ENCODE measurements at regions not wholly inside any gene's neighbourhood (a gene's known extent, or its start where the extent isn't known, plus 50 kb on each side); places are given as distances from the start of the nearest gene placed in this dataset.

DNA sequence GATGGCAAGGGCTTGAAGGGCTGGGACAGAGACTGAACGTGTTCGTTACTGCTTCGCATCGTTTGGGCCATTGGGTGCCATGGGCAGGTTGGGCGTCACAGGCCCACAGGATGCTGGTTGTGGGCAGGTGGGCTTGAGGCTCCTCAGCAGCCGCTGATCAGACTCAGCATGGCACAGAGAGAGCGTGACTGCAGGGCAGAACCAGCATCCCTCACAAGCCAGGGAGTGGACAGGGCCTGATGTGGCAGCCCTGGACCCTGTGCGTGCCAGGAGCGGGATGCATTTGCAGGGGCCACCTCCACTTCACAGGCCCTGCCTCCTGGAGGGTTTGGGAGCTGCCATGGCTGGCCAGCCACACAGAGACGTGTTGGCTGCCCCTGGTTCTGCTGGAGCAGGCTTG, 1228.3 kb downstream of the BRD1 start:
- DNase-seq: no peak

DNA sequence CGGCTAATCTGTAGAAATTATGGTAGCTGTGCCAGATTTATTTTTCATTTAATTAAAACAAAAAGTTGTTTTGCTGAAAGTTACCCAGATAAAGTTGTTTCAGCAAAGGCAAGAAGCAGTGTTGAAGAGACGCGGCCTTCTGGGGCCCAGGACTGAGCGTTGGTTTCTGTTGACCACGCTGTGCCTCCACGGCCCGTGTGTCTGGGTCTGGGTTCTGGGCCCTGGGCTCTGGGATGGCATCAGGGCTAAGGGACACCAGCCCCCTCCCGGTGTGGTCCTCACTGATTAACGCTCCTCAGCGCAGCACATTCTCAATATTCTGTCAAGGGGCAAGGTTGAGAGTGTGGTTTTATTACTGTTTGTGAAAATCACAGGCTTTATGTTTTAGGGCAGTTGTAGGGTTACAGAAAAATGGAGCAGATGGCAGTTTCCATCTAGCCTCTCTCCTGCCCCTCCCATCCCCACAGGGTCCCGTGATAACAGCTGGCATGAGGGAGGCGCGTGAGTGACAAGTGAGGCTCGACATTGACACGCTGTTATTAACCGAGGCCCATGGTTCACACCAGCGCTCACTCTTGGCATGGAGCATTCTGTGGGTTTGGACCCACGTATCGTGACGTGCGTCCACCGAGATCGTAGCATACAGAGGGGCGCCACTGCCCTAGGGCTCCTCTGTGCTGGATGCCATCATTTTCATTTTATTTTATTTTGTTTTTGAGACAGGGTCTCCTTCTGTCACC, 1231.4 kb downstream of the BRD1 start:
- DNase-seq: no peak

DNA sequence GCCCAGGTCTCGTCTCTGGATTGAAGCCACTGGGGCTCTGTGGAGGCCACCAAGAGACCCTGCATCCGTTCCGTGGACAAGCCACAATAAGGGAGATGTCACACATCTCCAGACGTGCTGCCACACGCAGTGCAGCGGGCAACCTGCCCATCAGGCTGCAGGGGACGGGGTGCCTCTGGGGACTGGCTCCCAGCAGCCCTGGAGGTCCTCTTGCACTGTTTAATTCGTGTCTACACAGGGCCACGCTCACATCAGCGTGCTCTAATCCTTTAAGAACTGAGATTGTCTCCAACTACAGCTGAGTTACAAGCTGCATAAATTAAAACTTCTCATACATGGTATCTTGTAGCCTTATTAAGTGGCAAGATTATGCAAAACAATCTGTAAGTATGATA, 1232.2 kb downstream of the BRD1 start:
- no peak for DNase-seq

DNA sequence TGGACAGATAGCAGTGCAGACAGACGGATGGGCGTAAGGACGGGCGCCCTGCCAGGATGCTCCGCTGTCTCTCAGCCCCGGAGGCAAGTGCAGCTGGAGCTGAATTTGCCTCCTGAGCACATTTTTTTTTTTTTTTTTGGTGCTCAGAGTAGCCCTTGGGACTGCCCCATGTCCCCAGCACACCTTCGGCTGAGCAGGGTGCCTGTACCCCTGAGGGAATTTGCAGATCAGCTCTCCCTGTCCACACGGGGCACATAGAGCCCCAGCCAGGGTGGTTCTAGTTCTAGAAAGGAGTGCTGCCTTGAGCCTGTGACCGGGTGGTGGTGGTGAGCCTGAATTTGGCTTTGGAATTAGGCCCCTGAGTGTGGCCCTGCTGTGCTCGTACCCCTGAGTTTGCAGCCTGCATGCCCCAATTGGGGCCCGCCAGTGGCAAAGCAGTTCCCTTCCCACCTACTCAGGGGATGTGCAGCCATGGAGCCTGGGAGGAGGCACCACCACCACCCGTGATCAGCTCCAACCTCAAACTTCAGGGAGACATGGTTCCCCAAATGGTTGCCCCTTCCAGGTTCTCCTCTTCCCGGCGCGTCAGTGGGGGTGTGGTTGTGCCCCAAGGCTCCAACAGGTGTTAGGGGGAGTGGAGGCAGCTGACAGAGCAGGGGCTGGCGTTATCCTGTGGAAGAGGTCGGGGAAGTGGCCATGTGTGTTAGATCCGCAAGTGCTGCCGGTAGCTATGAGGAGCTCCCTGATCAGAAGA, 1232.7 kb downstream of the BRD1 start:
- DNase-seq: no peak

DNA sequence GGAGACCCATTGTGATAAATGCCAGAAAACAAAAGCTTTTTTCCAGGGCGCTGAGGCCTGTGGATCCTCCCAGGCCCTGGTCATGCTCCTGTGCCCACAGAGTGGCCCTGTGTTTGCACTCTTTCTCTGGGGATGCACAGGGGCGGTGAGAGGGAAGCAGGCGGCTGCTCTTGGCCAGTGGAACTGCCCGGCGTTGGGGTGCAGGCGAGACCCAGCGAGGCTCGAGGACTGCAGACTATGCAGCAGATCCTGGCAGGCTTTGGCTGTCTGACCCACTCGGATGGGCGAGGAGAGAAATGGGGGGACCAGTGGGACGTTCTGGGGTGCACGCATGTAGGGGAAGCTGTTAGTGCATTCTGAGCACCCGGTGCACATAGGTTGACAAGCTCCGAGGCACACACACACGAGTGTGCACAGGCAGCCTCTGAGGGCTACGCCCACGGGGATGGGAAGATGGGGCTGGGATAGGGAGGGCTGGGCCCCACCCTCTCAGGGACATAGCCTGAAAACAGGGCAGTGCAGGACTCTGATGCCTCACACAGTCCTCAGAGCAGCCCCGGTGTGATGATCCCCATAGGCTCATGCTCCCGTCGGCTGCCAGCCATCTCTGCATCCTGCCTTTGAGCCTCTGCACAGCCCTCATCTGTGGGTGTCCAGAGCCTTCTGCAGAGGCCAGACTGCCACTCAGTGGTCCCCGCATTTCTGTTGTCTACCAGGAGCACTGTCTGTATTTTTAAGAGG, 1233.5 kb downstream of the BRD1 start:
- DNase-seq: no peak

DNA sequence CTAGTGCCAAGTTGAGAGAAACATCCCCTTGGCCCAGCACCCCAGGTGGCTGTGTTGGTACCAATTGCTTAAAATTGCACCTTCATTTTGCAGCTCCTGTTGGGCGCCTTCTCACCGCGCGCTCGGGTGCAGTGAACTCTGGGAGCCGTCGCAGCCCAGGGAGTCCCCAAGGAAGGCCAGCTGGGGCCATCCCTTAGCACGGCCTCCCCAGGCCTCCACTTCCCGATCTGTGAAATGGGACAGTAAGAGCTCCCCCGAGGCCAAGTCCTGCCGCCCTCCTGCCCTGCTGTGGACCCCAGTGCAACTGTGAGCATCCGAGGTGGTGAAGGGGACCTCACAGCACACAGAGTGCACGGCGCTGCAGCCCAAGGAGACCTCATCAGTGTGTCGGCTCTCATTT, 1234.1 kb downstream of the BRD1 start:
- no peak for DNase-seq

DNA sequence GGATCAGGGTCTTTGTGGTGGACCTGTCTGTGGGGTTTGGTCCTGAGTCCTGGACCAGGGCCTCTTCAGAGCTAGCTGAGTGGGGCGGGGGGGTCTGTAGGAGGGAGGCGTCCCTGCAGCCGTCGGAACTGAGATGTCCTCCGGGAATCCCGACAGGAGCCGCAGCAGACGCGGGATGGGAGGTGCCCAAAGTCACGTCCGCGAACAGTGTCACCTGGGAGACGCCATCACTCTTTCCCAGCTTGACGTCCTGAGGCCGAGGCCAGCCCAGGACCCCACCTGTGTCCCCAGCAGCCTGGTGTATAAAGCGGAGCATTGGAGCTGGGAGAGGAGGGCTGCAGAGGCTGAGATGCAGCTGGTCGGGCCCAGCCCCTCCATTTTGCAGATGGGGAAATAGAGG, 1234.7 kb downstream of the BRD1 start:
- no peak for DNase-seq

DNA sequence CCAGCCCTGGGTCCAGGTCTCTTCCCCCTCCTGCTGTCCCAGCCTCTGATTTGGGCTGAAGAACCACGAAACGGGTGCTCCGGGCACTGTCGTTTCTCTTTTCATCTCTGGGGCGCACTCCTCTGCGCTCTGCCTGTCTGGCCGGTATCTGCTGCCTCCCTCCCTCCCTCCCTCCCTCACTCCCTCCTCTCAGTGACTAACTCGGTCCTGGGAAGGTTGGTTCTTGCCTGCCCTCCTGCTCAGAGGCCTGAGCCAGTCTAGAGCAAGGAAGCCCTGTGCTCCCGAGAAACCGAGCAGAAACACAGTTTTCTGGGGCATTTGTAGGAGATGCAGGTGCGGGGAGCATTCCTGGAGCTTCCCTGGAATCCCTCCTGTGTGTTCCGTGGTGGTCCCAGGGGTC, 1235.2 kb downstream of the BRD1 start:
- DNase-seq: no peak

DNA sequence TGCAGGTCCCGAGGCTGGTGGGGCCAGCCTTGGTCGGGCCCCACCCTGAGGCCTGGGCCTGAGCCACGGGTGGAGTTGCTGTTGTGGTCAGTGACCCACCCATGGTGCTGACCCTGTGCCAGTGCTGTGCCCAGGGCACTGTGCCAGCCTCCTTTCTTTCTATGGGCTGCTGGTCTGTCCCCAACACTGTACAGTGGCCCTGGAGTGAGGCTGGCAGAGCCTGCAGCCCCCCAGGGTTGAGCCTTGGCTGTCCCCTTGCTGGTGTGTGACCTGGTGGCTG, 1235.7 kb downstream of the BRD1 start:
- DNase-seq: no peak

DNA sequence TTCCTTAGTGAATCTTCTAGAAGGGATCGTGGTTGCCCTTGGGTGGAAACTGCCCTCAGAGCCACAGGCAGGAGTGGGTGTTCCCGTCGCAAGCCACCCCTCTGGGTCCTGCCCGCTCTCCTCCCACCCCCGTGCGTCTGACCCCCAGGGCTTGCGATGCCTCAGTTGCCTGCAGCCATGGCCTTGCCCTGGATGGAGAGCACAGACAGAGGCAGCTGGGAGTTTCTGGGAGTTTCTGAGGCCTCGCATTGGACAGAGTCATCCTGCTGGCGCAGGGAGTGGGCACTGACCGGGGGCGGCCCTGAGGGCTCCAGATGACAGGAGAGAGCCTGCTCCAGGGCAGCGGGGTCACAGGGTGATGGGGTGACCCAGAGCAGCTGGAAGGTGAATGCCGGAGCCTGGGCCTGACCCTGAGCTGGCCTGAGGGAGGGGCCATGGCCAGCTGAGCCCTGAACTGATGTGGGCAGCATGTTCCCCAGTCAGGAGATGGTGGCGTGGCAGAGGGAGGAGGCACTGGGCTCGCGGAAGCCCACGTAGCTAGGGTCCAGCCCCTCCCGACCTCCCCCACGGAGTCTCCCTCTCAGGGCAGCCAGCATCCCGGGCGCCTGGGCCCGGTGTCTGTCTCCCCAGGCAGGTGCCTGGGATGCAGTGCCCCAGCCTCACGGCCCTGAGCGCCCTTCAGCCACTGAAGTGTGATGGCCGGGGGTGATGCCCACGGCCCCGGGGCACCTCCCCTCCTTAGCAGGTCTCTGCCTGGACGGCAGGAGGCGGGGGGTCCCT, 1236.2 kb downstream of the BRD1 start:
- DNase-seq: no peak

DNA sequence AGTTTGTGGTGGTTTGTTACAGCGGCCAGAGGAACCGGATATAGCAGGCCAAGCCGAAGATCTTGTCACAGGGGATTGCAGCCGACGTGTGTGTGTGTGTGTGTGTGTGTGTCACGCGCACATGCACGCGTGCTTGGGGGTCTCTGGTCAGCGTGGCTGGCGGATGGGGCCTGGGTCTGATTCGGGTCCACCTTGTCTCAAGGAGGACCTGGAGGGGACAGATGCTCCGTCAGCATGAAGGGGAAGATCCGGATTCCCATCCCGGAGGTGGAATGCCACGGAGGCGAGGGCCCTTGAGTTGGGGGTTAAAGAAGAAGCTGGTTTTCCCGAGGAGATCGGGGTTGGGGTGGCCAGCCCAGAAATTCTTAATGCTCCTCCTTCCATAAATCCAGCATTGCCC, 1237.8 kb downstream of the BRD1 start:
- no peak for DNase-seq

DNA sequence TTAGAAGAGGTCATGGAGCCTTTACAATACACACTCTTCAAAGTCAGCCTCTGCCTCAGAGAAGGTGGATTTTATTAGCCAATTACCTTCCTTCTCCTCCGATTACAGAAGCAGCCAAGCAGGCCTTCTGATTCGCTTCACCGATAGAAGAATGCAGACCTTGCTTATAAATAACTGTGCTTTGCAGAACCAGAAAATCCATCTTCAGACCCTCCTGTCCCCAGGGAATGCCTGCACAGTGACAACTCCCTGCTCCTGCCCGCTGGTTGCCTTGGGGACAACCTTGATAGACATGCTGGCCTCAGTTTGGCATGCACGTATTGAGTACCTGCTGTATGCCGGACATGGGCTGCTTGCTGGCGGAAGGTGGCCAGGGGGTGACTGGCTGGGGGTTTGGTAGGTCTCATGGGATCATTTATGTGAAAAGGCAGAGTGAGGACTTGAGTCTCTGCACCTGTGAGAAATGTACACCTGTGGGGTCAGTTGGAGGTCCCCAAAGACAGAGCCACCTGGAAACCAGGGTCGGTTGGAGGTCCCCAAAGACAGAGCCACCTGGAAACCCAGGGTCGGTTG, 1238.7 kb downstream of the BRD1 start:
- no peak for DNase-seq

DNA sequence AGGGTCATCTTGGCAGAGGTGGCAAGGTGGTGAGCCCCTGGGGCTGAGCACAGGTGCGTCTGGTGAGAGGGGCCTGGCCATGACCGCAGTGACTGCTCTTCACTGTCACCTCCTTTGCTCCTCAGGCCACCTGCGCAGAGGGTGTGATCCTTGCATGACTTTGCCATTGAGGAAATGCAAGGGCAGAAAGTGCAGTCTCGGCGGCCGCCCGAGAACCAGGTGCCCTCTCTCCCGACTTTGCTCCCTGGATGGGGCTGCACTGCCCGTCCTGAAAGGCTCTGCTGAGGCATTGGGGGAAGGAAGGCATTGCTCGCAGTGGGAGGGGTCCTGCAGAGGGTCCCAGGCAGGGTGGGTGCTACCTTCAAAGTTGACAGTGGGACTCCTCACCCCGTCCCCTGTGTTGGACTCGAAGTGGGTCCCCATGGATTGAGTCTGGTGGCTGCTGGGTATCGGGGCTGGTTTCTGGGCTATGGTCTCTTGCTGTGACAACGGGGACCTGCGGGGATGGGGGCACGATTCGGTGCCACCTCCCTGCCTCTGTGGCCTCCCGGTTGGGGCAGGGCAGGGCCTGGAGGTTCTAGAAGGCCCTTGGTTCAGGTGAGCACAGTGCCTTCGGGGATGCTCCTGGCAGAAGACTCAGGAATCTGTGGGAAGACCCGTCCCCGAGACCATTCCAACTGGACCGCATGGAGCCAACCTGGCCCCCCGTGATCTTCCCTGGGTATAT, 1239.4 kb downstream of the BRD1 start:
- no peak for DNase-seq

DNA sequence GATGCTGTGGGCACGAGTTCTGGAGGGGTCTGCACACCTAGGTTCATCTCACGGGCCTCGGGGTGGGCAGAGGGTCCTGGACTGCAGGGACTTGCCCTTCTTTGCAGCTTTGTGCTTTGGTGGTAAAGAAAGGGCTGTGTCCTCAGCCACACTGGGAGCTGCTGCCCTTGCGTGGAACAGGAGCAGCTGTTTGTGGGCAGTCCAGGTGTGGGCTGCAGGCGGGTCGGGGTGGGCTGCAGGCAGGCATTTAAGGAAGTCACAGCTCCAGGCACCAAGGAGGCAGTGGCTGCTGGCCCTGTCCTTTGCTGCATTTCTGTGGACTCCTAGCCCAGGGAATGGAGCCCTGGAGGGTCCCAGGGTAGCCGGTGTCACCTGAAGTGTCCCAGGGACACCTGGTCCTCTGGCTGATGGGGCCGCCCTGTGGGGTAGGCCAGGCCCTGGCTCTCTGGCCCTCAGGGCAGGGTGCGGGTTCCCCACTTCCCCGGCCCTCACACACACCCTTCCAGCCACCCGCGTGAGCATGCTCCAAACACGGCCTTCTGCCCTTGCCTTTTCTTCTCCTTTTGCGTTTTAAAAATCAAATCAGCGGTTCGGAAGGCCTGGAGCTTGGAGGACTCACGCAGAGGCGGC, 1240.3 kb downstream of the BRD1 start:
- no peak for DNase-seq

DNA sequence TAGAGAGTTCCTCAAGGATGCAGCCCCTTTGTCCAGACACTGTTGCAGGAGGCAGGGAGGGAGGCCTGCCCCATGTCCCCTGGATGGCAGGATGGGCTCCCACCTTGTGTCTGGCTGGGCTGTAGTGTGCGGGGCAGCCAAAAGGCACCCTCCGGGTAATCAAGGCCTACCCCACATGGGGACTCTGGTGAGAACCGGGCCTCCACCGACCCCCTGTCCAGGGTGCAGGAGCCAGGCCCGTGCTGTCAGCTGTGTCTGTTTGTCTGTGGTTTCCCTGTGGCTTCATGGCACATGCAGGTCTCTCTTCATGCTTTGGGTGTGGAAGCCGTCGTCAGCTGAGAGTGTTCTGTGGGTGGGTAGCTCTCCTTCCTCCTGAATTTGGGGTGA, 1240.9 kb downstream of the BRD1 start:
- DNase-seq: no peak

DNA sequence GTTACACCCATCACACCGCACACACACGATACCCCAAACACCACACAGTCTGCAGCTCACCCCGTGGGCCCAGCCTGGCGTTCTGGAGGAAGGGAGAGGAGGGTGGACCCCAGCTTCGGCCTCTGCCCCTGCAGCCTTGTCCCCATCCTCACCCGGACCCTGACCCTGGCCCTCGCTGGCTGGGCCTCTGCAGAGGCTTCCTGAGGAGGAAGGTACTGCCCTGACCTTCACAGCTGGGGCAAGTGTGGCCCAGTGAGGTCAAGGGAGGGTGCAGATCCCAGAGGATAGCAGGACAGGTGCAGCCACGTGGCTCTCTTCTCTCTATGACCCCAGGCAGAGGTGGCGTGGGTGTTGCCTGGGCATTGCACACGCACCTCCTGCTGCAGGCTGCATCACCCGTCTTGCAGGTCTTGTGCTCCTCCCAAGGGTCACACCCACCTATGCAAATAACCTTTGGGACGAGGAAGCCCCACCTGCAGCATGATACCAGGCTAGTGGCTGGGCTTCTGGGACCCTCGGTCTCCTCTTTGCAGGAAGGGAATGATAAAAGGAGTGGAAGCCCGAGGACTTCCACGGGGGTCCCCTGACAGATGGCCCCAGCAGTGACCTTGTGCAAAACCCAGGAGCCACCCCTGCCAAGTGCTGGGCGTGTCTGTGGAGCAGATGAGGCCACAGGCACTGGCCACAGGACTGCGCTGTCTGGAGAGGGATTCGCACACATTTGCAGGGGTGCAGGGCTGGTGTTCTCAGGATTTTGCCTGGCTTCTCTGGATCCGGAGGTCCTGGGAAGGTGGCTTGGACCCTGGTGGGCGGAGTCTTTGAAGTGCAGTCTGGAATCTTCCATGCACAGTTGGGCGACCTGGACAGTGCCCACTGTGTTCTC, 1241.5 kb downstream of the BRD1 start:
- no peak for DNase-seq

DNA sequence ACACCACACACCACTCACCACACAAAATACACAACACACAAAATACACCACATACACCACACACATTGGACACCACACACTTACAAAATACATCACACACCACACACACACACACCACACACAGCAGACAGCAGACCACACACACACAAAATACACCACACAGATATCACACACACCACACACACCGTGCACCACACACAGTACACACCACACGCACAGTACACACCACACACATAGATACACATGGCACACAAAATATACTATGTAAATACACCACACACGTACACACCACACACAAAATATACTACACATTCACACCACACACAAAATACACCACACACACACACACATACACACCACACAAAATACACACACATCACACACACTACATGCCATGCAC, 1243.5 kb downstream of the BRD1 start:
- DNase-seq: no peak

DNA sequence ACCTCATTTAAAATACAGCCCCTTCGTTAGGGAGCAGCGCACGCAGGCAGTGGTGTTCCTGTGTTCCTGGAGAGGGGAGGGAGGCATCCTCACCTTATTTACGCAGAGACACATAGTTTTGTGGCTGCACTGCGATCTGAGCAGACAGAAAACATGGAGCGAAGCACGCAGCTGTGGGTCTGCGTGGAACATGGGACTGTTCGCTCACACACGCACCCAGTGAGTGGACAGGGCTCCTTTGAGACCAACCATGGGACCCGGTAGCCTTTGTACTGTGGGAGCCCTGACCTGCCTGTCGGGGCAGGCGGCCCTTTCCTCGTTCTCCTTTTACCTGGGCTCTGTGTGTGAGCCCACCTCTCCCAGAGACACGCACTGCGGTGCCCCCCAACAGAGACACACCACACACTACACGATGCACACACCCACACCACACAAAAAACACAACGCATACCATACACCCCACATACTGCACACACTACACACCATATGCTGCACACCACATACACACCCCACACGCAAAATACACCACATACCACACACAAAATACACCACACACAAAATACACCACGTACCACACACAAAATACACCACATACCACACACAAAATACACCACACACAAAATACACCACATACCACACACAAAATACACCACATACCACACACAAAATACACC, 1245.7 kb downstream of the BRD1 start:
- DNase-seq: no peak

DNA sequence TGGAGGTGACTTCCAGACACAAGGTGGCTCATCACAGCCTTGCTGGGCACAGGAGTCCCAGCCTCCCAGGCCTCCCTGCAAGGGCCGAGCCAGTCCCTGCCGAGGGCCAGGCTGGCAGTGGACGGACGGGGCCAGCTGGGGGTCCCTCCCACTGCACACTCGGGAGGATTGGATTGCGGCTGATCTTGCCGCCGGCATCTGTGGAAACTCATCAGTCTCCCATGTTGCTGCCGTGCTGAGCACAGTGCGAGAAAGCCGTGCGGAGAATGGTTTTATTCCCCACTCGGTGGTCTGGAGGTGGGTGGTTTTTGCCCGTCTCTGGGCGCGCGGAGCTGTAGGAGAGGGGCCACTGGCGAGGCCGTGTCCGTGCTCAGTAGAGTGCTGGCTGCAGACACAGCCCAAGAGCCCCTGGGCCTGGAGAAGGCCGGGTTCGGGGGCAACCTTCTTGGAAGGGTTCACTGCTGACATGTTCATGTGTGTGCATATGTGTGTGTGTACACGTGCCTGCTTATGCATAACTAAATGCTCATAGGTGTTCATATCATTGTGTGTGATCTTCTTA, 1246.4 kb downstream of the BRD1 start:
- DNase-seq: no peak

DNA sequence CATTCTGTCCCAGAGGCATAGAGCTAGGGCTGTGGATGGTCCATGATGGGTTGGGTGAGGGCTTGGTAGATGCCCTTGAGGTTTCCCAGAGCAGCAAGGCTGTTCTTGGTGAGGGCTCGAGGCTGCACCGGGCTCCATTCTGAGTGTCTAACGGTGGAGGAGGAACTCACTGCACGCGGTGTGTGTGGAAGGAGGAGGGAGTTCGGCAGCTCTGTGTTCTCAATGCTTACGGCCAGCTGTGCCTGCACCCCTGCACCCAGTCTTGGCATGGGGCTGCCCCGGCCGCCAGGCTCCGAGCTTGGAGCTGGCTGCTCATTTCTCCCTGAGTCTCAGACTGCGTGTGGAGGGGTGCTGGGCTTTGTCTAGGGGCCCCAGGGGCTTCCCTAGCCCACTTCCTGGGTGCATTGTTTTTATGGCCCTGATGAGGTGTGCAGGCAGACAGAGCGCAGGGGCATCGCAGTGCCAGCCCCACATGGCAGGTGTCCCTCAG, 1247.1 kb downstream of the BRD1 start:
- no peak for DNase-seq
